Putamen (tissue), 1 donor: ENCODE measurements at regions not wholly inside any gene's neighbourhood (a gene's known extent, or its start where the extent isn't known, plus 50 kb on each side); places are given as distances from the start of the nearest gene placed in this dataset.
"Not testable (repeated sequence)": the region's sequence is repeated elsewhere in the genome, so short reads cannot be mapped to it uniquely, and the experiment has no call there.

Experiments used
- DNase-seq: peaks from one replicate; pipeline ENCODE4 v3.0.0-alpha.2; 2016; ENCODE audit warnings: low spot score

DNA sequence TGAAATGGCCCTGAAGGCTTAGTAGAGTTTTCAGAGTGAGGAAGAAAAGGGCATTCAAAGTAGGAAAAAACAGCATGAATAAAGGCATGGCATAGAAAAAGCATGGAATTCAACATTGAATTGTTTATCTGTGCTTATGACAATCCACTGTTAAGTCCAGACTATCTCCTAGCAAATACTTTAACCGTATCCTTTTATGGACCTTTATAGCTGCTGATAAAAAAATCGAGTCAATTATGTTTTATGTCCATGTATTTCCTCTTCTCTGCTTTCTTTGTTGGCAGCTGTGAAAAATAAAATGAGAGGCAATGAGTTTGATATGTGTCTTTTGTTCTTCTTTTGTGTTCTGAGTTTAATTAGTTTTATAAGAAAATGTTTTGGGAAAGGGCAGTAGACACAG is 70.4 kb downstream of the TDRD15 start:
- no peak for DNase-seq

DNA sequence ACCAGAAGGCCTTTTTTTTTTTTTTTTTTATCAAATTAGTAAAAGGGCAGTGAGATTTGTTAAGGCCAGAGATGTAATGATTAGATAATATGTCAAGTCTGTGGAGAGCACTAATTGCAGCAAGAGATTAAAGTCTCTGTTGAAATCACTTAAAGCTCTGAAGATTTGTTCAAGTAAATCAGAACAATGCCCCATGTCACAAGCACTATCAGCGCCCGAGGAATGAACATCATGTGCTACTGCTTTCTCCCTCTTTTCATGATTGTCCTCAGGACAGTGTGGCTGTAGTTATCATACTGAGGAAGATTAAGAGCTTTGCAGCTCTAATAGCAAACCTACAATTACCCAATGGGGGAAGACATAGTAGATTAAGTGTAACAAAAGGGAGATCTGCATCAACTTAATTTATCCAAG is 71.1 kb downstream of the TDRD15 start:
- no peak for DNase-seq

GRCh38 chr2:21195326-21195725 is 71.6 kb downstream of the TDRD15 start:
- DNase-seq = no peak

GRCh38 chr2:21198637-21199036 is 74.9 kb downstream of the TDRD15 start:
- no peak for DNase-seq

DNA sequence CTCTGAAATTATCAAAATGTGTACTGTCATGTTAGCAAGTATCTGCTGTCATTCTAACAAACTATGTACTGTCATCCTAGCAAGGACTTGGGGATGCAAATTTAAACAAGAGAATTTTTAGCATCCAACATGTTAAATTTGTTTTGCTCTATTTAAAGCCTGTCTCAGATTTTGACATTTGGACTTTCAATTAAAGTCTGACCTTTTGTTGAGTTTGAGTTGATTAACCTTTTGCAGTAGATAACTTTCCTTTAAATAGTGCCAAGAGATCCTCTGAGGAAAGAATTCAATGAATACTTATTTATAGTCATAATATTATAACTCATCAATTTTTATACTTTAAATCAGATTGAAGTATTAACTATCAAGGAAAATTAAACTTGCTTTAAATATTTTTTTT is 80.2 kb downstream of the TDRD15 start:
- DNase-seq = no peak

- not testable (repeated sequence) for DNase-seq
These were observed 90.3 kb downstream of the TDRD15 start for GRCh38 chr2:21214085-21214484.

DNA sequence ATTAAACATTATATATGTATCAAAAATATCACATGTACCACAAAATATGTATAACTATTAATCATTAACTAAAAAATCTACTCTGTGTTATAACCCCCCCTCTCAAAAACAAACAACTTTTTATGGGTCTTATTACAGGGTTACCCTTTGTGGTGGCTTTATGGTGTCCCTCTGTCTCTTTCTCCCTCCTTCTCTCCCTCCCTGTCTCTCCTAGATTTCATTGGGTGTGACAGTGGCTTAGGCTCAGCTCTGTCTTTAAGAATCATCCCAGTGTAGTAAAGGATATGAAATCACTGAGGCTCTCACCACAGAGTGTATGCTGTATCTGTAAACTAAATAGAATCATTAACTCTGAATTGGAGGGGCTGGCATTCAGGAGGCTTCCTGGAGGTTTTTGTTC is 93.7 kb downstream of the TDRD15 start:
- DNase-seq = no peak

DNA sequence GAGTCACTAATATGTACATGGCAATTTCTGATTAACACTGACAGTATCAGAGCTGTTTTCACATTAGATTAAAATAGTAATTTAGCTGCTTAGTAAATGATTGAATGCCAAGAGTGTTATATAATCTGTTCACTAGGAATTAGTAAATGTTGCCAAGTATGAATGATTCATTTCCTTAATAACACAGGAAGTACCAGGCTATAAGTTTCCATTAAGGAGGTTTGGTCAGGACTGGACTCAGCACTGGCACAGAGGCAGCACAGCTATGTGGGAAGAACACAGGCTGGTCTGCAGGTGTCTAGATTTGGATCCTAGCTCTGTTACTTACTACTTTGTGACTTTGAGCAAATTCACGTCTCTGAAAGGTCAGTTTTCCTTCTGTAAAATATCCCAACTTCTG is 97.2 kb downstream of the TDRD15 start:
- no peak for DNase-seq

GRCh38 chr2:21223618-21224017 is 99.8 kb downstream of the TDRD15 start:
- DNase-seq = no peak

GRCh38 chr2:21228041-21228895 is 104.5 kb downstream of the TDRD15 start:
- no peak for DNase-seq

- no peak for DNase-seq
These were observed 105.5 kb downstream of the TDRD15 start for GRCh38 chr2:21229302-21229701.

DNA sequence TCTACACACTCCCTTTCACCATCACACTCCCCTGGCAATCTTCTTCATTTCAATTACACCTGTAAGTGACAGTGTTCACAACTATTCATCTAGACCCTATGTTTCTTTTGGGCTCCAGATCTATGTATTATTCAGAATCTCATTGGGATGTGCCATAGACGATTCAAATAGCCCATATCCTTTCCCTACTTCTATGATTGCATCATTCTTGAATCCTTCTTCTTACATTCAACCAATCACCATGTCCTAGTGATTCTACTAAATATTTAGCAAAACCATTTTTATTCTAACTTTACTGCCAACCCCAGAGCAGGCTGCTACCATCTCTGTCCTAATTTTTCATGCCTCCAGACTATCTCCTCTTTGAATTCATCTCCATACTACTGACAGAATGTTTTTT is 106.4 kb downstream of the TDRD15 start:
- no peak for DNase-seq

DNA sequence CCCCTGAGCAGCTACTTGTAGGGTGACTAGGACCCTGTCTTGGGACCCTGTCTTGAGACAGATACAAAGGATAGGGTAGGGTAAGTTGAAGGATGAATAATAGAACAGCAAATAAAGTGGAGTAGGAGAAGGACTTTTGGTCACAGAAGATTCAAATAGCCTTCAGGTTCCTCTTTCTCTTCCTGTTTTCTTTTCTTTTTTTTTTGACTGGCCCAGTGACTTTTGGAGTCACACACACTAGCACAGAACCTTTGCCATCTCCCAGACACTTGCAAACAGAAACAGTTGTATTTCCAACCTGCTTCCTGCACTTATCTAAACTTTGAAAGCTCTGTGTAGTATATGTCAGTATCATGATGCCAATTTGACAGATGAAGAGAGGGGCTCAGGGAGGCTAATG is 108.2 kb downstream of the TDRD15 start:
- DNase-seq = no peak

DNA sequence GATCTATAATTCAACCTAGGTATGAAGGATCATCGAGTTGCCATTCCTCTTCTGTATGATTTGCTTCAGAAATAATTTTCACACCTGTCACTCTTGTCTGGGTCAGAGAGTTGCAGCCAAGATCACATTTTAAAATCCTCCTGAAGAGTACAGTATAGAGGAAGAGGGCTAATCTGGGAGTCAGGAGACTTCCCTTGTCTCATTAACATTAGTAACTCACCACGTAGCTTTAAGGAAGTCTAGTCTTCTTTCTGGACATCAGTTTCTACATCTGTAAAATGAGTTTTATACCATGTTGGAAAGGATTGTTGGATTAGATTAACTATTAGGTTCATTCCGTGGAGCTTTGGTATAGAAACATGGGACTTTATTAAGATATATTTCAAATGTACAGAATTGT is 109.4 kb downstream of the TDRD15 start:
- no peak for DNase-seq

GRCh38 chr2:21234001-21234400 is 110.2 kb downstream of the TDRD15 start:
- no peak for DNase-seq

DNA sequence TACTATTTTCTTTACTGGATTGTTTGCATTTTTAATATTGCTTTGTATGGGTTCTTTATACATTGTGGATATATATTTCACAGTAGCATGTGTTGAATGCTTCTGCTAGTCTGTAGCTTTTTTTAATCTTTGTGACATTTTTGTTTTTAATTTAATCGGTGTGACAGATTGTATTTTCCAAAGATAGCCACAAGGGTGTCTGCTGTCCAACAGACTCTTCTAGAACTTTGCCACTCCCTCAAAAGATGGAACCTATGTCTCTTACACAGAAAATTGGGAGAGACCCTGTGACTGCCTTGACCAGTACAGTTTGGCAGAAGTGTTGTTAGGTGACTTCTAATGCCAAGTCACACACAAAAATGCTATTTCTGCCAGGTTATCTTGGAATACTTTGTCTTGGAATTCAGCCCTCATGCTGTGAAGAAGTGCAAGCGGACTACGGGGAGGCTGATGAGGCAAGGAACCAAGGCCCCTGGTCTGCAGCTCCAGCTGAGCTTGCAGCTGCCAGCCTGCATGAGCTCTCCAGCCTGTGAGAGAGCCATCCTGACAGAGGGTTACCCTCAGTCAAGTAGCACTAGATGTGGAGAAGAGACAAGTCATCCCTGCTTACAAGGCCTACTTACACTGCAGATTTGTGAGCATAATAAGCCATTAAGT is 110.8 kb downstream of the TDRD15 start:
- DNase-seq = no peak

GRCh38 chr2:21239749-21240148 is 116.0 kb downstream of the TDRD15 start:
- not testable (repeated sequence) for DNase-seq

- no peak for DNase-seq
These were observed 120.4 kb downstream of the TDRD15 start for GRCh38 chr2:21244161-21244560.

DNA sequence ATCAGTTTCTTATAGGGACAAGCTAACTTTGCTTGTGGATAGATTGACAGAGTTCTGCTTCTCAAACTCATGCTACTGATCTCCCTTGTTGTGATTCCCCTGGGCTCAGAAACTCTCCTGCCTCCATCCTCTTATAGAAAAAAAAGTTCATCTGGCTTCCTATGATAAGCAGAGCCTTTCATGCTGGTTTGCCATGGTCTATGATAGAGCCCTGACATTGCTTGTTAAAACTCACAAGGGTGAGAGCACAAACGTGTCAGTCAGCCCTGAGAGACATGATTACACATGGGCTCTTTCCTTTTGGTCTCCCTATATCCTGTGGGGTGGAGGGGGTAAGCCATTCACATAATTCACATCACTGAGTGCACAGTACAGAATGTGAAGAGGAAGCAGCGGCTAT is 121.8 kb downstream of the TDRD15 start:
- no peak for DNase-seq

GRCh38 chr2:21249367-21249766 is 125.6 kb downstream of the TDRD15 start:
- DNase-seq = no peak

GRCh38 chr2:21250673-21251072 is 126.9 kb downstream of the TDRD15 start:
- no peak for DNase-seq

DNA sequence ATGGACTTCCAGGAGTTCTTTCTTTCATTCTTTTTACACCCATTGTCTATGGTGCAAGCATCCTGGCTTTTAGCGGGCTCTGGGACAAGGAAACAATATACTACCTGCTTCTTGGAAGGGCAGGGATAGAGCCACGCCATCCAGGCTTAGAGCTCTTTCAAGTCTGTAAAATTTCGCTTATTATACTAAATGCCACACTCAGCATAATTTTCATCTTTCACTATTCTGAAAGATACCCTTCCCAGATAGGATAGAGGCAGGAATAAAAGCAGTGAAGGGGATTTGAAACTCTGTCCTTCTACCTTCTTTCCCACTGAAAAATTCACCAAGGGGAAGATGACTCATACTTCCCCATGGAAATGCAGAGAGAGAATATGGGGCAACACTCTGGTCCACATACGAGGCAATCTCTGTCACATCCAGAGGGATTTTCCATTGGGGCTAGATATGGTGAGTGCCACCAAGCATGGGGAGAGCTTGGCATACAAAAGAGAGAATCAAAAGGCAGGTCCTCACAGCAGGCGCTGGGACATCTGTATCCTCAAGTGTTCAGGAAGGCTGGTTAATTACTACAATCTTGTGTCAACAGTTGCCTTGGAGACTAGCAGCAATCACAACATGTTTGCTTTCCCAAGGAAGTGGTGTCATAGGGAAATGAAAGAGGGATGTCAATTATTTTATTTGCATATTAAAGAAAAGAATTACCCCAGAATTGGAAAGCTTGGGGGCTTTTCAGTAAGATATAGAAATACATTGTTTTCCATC is 127.6 kb downstream of the TDRD15 start:
- DNase-seq = no peak
